Gastroesophageal sphincter (tissue), 3 donors: ENCODE measurements at regions not wholly inside any gene's neighbourhood (a gene's known extent, or its start where the extent isn't known, plus 50 kb on each side); places are given as distances from the start of the nearest gene placed in this dataset.
"Not testable (repeated sequence)": the region's sequence is repeated elsewhere in the genome, so short reads cannot be mapped to it uniquely, and the experiment has no call there.

ENCODE experiments used
- CTCF ChIP-seq, 4 experiments: fragments of 200-600 bp in 2 of 4; fragments of 450-650 bp in 2 of 4; sonication (generic) in 1 of 4; IDR thresholded peaks; one replicate each; pipeline ENCODE4 v1.5.1; 2017 to 2019; ENCODE audit warnings: antibody characterized with exemption in 4 of 4, mild to moderate bottlenecking in 2 of 4, moderate library complexity in 2 of 4
- POLR2A ChIP-seq, 2 donors: fragments of 450-650 bp; IDR thresholded peaks; one replicate each; pipeline ENCODE4 v1.6.1; 2017; ENCODE audit warnings: antibody characterized with exemption in 2 of 2, mild to moderate bottlenecking in 2 of 2, moderate library complexity in 1 of 2

GRCh38 chr1:121531747-121532146 is 347.0 kb downstream of the SRGAP2C start:
- TF ChIP-seq CTCF, POLR2A (IDR thresholded peaks at IDR 0.05): not testable (repeated sequence)
